HG02973 (cell line): ENCODE measurements at regions not wholly inside any gene's neighbourhood (a gene's known extent, or its start where the extent isn't known, plus 50 kb on each side); places are given as distances from the start of the nearest gene placed in this dataset.

Source experiments
- ATAC-seq: cut with Tn5 transposase; IDR thresholded peaks from one replicate; pipeline ENCODE4 v1.9.1; 2021; ENCODE audit warnings: moderate library complexity; ENCODE audit not compliant: unreplicated experiment

GRCh38 chr12:77433799-77434198, 368.4 kb upstream of the E2F7 start:
- ATAC-seq, result no peak

GRCh38 chr12:77429426-77429825, 364.1 kb upstream of the E2F7 start:
- ATAC-seq, result no peak

GRCh38 chr12:77421152-77421551, 355.8 kb upstream of the E2F7 start:
- ATAC-seq, result no peak

DNA sequence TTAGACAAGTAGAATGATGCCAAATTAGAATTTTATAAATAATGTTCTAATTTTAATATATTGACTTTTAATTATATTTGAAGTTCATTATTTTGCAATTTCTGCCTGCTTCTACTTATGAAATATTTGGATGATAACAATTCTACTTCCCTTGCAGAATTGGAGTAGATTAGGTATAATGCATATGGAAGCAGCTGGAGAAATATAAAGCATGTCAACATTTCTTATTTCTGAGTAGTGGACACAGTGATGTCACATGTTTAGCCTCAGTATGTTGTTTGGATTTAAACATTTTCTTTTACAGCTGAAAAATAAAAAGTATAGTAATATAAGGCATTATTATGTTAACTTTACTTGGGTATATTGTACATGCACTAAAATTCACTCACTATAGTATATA, 344.2 kb upstream of the E2F7 start:
- ATAC-seq, result no peak

DNA sequence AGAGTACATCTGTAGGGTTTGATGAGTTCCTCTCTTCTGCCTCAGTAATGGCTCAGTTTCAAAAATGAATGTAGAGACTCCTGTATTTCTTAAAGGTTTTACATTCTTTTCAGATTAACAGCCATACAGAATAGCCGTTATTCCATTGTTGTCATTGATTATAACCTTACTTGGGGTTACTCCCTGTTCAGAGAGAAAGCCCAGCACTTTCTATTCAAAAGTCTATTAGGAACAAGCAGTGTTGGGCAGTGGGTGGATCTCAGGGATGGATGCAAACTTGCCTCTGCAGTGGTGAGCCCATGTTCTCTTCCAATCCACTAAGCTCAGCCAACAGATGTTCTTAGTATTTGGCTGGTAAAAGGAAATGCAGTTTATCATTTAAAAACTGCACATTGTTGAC, 342.6 kb upstream of the E2F7 start:
- no peak for ATAC-seq

- ATAC-seq, result no peak
These were observed 341.0 kb upstream of the E2F7 start for GRCh38 chr12:77406219-77406905.

DNA sequence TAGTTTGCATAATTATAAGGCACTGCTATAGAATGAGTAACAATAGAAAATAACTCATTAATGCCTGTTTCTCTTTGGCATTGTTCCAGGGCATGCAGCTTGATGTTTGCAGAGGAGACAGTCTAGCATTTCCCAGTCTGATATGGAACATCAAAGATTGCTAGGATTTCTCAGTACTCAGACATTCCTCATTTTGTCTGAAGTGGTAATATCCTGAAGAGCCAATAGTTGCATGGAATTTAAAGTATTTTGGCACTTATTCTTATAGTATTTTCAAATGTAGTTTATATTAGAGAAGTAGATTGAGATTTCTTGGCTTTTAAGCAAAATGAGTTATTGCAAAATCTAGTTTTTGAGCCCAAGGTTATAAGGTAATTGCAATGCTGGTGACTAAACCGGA, 337.3 kb upstream of the E2F7 start:
- no peak for ATAC-seq

DNA sequence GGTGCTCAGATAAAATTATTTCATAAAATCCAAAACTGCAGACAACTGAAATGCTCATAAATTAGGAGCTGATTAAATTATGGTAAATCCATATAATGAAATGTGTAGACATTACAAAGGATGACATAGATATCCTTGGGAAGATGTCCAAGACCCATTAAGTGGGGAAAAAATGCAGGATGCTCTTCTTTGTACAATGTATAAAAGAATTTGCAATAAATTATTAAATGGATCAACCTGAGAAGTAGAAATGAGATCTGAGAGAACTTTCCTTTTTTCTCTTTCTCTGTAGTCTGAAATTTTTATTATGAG, 336.4 kb upstream of the E2F7 start:
- no peak for ATAC-seq

- no peak for ATAC-seq
These were observed 335.8 kb upstream of the E2F7 start for GRCh38 chr12:77401064-77401769.

- no peak for ATAC-seq
These were observed 327.2 kb upstream of the E2F7 start for GRCh38 chr12:77392467-77393088.

GRCh38 chr12:77388445-77389265, 323.3 kb upstream of the E2F7 start:
- no peak for ATAC-seq

DNA sequence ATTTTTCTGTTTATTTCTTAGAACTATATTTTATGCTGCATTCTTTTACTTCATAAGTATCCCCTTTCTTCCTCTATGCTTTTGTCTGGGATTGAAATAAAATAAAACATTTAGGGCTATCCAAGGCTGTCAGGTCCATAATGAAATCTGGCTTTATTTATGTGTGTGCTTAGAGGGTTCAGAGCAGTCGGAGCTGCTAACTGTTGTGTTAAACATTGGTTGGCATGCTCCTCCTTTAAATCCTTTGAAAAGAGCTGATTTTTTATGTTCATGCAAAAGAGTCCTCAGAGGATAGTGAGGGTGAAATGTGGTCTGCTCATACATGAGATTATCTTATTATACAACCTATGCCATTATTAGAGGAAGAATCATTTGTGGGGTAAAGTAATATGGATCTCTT, 322.3 kb upstream of the E2F7 start:
- ATAC-seq, result no peak

GRCh38 chr12:77387214-77387613, 321.8 kb upstream of the E2F7 start:
- ATAC-seq, result no peak

- no peak for ATAC-seq
These were observed 319.6 kb upstream of the E2F7 start for GRCh38 chr12:77384941-77385340.

- no peak for ATAC-seq
These were observed 316.9 kb upstream of the E2F7 start for GRCh38 chr12:77382096-77382742.

DNA sequence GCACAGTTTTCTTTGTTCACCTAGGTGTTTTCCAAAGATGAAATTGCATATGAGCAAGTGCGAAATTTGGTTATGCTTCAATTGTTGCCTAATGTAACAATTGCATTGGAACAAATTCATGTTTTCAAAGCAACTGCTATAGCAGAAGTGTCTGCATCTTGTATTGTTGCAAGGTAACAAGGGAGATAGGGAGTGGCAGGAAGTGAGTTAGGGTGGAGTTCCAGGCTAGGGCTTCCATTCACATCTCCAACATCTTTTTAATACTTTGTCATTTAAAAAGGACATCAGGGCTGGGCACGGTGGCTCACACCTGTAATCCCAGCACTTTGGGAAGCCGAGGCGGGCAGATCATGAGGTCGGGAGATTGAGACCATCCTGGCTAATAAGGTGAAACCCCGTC, 312.3 kb upstream of the E2F7 start:
- ATAC-seq, result no peak

DNA sequence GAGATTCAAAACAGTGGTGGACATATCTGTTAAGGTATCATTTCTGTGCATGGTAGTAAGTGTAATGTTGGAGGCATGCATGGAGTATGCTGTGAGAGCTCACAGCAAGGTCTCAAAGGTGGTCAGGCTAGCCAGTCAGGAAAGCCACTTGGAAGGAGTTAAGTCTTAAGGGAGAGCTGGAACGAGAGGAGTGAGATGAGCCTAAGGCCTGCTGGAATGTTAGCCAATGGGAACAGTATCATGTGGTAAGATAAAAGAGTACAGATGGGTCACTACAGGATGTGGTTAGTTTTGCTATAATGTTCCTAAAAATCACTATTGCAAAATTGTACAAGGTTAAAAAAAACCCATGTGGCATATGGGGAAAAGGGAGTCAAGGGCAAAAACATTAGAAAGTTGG, 311.7 kb upstream of the E2F7 start:
- no peak for ATAC-seq

- ATAC-seq, result no peak
These were observed 309.3 kb upstream of the E2F7 start for GRCh38 chr12:77374673-77375072.

DNA sequence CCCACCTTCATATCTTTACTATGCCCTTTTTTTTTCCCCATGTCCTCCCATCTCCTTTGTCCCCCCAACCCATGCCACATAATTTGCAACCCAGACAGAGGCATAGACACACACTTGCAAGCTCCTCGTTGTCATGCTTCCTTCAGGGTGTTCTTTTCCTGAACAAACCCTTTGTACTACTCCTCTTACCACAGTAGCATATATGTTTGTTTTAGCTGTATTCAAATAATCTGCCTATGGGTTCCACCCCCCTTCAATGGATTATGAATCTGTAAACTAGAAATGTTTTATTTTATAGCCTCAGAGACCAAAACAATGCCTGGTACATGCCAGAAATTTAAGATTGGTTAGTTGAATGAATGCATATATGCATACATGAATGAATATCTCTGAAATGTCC, 307.1 kb upstream of the E2F7 start:
- ATAC-seq, result no peak

DNA sequence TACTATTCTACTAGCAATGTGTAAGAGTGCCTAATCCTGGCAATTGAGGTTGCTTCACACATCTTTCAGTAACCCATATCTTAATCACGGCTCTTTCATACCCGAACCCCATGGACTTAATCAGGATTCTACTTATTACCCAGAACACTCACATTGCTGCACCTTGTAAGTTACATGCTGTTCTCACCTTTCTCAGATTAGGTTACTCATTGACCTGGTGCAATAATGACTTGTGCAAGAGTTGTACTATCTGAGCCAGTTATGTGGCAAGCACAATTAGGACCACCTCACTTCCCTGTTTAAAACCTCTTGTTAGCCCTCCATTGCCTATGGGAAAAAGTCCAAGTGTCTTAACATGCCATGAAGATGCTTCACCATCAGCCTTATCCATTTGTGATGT, 306.7 kb upstream of the E2F7 start:
- ATAC-seq, result no peak

GRCh38 chr12:77368379-77368778, 303.0 kb upstream of the E2F7 start:
- no peak for ATAC-seq
